Adrenal gland (tissue), 5 donors: ENCODE measurements at regions not wholly inside any gene's neighbourhood (a gene's known extent, or its start where the extent isn't known, plus 50 kb on each side); places are given as distances from the start of the nearest gene placed in this dataset.

ENCODE experiments used
- CTCF ChIP-seq, 6 experiments: fragments of 450-650 bp in 4 of 6; fragments of 200-600 bp in 2 of 6; sonication (generic) in 1 of 6; IDR thresholded peaks; 1 replicate in 5 of 6; 2 replicates in 1 of 6; pipeline versions ENCODE4 v1.5.1 to v1.8.0; 2016 to 2021; ENCODE audit warnings: antibody characterized with exemption in 6 of 6, mild to moderate bottlenecking in 2 of 6, moderate library complexity in 1 of 6
- POLR2A ChIP-seq, 2 donors: fragments of 450-650 bp; IDR thresholded peaks; one replicate each; pipeline ENCODE4 v1.6.1; 2017; ENCODE audit warnings: antibody characterized with exemption in 2 of 2, mild to moderate bottlenecking in 2 of 2, moderate library complexity in 1 of 2
- donor health status: DM: no; HTN: no; CAD: no.

- TF ChIP-seq POLR2A (IDR thresholded peaks at IDR 0.05) (no peak), CTCF (IDR thresholded peaks at IDR 0.05) (no peak)
Observed at GRCh38 chr5:87126869-87127268, 140.8 kb upstream of the RASA1 start.
